ENCODE measurements at regions not wholly inside any gene's neighbourhood (a gene's known extent, or its start where the extent isn't known, plus 50 kb on each side); places are given as distances from the start of the nearest gene placed in this dataset.

DNA sequence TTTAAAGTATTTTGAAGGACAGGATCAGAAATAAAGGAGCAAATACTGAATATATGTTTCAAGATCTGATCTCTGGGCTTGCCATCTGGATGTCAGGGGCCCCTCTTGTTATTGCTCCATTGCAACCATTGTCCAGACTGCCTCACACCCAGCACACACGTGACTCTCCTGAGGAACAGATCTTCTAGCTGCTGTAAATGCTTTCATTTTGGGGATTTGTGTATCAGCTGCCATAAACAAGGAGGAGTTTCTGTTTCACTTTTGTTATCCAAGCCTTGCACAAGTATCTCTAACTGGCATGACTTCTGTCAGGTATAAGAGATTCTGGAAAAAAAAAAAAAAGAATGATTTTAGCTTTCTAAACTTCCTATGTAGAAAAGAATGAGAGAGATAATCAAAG is 1624.1 kb upstream of the PRR20A start:
- TF ChIP-seq CTCF (conservative IDR thresholded peaks at IDR 0.05 in 1 of 2, IDR thresholded peaks at IDR 0.05 in 1 of 2; ENCODE audit: low read depth in 1 of 2, low read length in 2 of 2) (no peak), EZH2 (IDR thresholded peaks at IDR 0.05; ENCODE audit: low read length, missing control alignments) (no peak)
- Histone ChIP-seq H4K20me1 (ENCODE audit: control insufficient read depth, extremely low read depth, insufficient read depth, low read length) (no peaks in the 10 kb centered on the region), H3K27me3 (ENCODE audit: control insufficient read depth, insufficient read depth, low read length) (no peaks in the 10 kb centered on the region), H3K4me1 (ENCODE audit: control insufficient read depth, extremely low read depth, insufficient read depth, low read length) (no peaks in the 10 kb centered on the region), H3K79me2 (ENCODE audit: control insufficient read depth, insufficient read depth, low read length) (no peaks in the 10 kb centered on the region), H3K9me3 (ENCODE audit: control insufficient read depth, insufficient read depth, low read depth, low read length) (no peaks in the 10 kb centered on the region), H3K27ac (ENCODE audit: insufficient read depth, low read length) (no peak overlapping the region), H3K4me2 (ENCODE audit: extremely low read depth, insufficient read depth, low read length) (no peak overlapping the region), H3K4me3 (replicated peaks in 1 of 4; ENCODE audit: control extremely low read depth in 1 of 4, insufficient read depth in 1 of 4, low read depth in 3 of 4, low read length in 4 of 4) (no peak overlapping the region), H3K9ac (ENCODE audit: insufficient read depth, low read length) (no peak overlapping the region), H3K36me3 (ENCODE audit: control insufficient read depth, insufficient read depth, low read length) (no peaks in the 10 kb centered on the region), H2AFZ (ENCODE audit: low read length) (no peak overlapping the region)
- DNase-seq (ENCODE audit: low read depth in 2 of 2): peak in 1 of 2 donors; percentile 2

DNA sequence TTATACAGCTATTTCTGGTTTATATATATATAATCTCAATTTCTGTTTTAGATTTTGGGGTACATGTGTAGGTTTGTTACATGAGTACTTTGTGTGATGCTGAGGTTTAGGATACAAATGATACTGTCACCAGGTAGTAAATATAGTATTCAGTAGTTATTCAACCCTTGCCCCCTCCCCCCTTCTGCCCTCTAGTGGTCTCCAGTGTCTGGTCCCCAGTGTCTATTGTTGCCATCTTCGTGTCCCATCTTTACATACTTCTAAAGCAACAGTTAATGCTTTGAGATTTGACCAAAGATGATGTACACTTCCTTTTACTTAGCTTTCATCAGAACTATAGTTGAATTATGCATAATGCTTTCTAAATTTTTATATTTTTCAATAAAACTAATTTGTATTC is 1623.4 kb upstream of the PRR20A start:
- no peaks in the 10 kb centered on the region for H4K20me1 ChIP-seq (ENCODE audit: control insufficient read depth, extremely low read depth, insufficient read depth, low read length)
- H3K36me3 ChIP-seq (ENCODE audit: control insufficient read depth, insufficient read depth, low read length): no peaks in the 10 kb centered on the region
- H3K4me3 ChIP-seq (replicated peaks in 1 of 4; ENCODE audit: control extremely low read depth in 1 of 4, insufficient read depth in 1 of 4, low read depth in 3 of 4, low read length in 4 of 4): no peak overlapping the region
- no peak for DNase-seq (ENCODE audit: low read depth in 2 of 2)
- H3K27ac ChIP-seq (ENCODE audit: insufficient read depth, low read length): no peak overlapping the region
- no peaks in the 10 kb centered on the region for H3K79me2 ChIP-seq (ENCODE audit: control insufficient read depth, insufficient read depth, low read length)
- no peaks in the 10 kb centered on the region for H3K9me3 ChIP-seq (ENCODE audit: control insufficient read depth, insufficient read depth, low read depth, low read length)
- no peak overlapping the region for H3K9ac ChIP-seq (ENCODE audit: insufficient read depth, low read length)
- no peaks in the 10 kb centered on the region for H3K4me1 ChIP-seq (ENCODE audit: control insufficient read depth, extremely low read depth, insufficient read depth, low read length)
- no peak overlapping the region for H2AFZ ChIP-seq (ENCODE audit: low read length)
- TF ChIP-seq CTCF (conservative IDR thresholded peaks at IDR 0.05 in 1 of 2, IDR thresholded peaks at IDR 0.05 in 1 of 2; ENCODE audit: low read depth in 1 of 2, low read length in 2 of 2): peak in 1 of 2 donors; percentile 11
- no peak for TF ChIP-seq EZH2 (IDR thresholded peaks at IDR 0.05; ENCODE audit: low read length, missing control alignments)
- H3K4me2 ChIP-seq (ENCODE audit: extremely low read depth, insufficient read depth, low read length): no peak overlapping the region
- H3K27me3 ChIP-seq (ENCODE audit: control insufficient read depth, insufficient read depth, low read length): no peaks in the 10 kb centered on the region

DNA sequence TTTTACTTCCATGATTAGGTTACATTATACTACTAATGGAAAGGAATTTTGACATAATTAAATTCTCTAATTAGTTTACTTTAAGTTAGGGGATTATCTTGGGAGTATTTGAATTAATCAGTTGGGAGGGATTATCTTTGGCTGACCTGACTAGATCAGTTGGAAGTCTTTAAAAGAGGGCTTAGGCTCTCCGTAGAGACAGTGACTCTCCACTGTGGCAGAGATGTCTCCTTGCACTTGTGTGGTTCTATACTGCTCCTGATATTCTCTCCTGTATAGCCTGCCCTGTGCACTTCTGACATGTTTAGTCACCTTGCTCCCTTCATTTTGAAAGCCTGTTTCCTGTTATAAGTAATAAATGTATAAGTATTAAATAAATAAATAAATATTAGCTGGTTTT is 1612.3 kb upstream of the PRR20A start:
- H3K4me3 ChIP-seq (replicated peaks in 1 of 4; ENCODE audit: control extremely low read depth in 1 of 4, insufficient read depth in 1 of 4, low read depth in 3 of 4, low read length in 4 of 4): no peak overlapping the region
- H3K27me3 ChIP-seq (ENCODE audit: control insufficient read depth, insufficient read depth, low read length): no peaks in the 10 kb centered on the region
- no peak overlapping the region for H3K4me2 ChIP-seq (ENCODE audit: extremely low read depth, insufficient read depth, low read length)
- DNase-seq (ENCODE audit: low read depth in 2 of 2): no peak
- H4K20me1 ChIP-seq (ENCODE audit: control insufficient read depth, extremely low read depth, insufficient read depth, low read length): no peaks in the 10 kb centered on the region
- H3K9me3 ChIP-seq (ENCODE audit: control insufficient read depth, insufficient read depth, low read depth, low read length): no peaks in the 10 kb centered on the region
- no peak for TF ChIP-seq EZH2 (IDR thresholded peaks at IDR 0.05; ENCODE audit: low read length, missing control alignments)
- no peak for TF ChIP-seq CTCF (conservative IDR thresholded peaks at IDR 0.05 in 1 of 2, IDR thresholded peaks at IDR 0.05 in 1 of 2; ENCODE audit: low read depth in 1 of 2, low read length in 2 of 2)
- no peaks in the 10 kb centered on the region for H3K4me1 ChIP-seq (ENCODE audit: control insufficient read depth, extremely low read depth, insufficient read depth, low read length)
- H3K36me3 ChIP-seq (ENCODE audit: control insufficient read depth, insufficient read depth, low read length): no peaks in the 10 kb centered on the region
- H3K9ac ChIP-seq (ENCODE audit: insufficient read depth, low read length): no peak overlapping the region
- no peak overlapping the region for H2AFZ ChIP-seq (ENCODE audit: low read length)
- no peak overlapping the region for H3K27ac ChIP-seq (ENCODE audit: insufficient read depth, low read length)
- H3K79me2 ChIP-seq (ENCODE audit: control insufficient read depth, insufficient read depth, low read length): no peaks in the 10 kb centered on the region
